ENCODE measurements at regions not wholly inside any gene's neighbourhood (a gene's known extent, or its start where the extent isn't known, plus 50 kb on each side); places are given as distances from the start of the nearest gene placed in this dataset.

- 69% methylated on average over 1 of the region's 1 CpG for WGBS
- no peak overlapping the region for H3K4me3 ChIP-seq (ENCODE audit: low read depth, low read length)
- no peak for DNase-seq (ENCODE audit: extremely low spot score)
- H3K36me3 ChIP-seq (ENCODE audit: insufficient read depth) = no peaks in the 10 kb centered on the region
- H3K27ac ChIP-seq (ENCODE audit: low read depth) = no peak overlapping the region
- H3K4me1 ChIP-seq (ENCODE audit: insufficient read depth) = no peaks in the 10 kb centered on the region
These were observed 463.5 kb downstream of the MTX2 start for GRCh38 chr2:176732780-176733179.

- H3K27ac ChIP-seq (ENCODE audit: low read depth) = no peak overlapping the region
- DNase-seq (ENCODE audit: extremely low spot score) = no peak
- 77% methylated on average over 3 of the region's 3 CpGs for WGBS
- no peaks in the 10 kb centered on the region for H3K36me3 ChIP-seq (ENCODE audit: insufficient read depth)
- H3K4me1 ChIP-seq (ENCODE audit: insufficient read depth) = no peaks in the 10 kb centered on the region
- H3K4me3 ChIP-seq (ENCODE audit: low read depth, low read length) = no peak overlapping the region
These were observed 464.6 kb downstream of the MTX2 start for GRCh38 chr2:176733698-176734430.

GRCh38 chr2:176734868-176735267 is 465.6 kb downstream of the MTX2 start:
- no peak overlapping the region for H3K27ac ChIP-seq (ENCODE audit: low read depth)
- no peaks in the 10 kb centered on the region for H3K4me1 ChIP-seq (ENCODE audit: insufficient read depth)
- WGBS = 83% methylated on average over 5 of the region's 5 CpGs
- DNase-seq (ENCODE audit: extremely low spot score) = no peak
- H3K36me3 ChIP-seq (ENCODE audit: insufficient read depth) = no peaks in the 10 kb centered on the region
- H3K4me3 ChIP-seq (ENCODE audit: low read depth, low read length) = no peak overlapping the region

- no peaks in the 10 kb centered on the region for H3K4me1 ChIP-seq (ENCODE audit: insufficient read depth)
- 72% methylated on average over 1 of the region's 1 CpG for WGBS
- no peak overlapping the region for H3K27ac ChIP-seq (ENCODE audit: low read depth)
These were observed 470.3 kb upstream of the HNRNPA3 start for GRCh38 chr2:176742271-176742670.

GRCh38 chr2:176743671-176744070 is 468.9 kb upstream of the HNRNPA3 start:
- H3K36me3 ChIP-seq (ENCODE audit: insufficient read depth) = no peaks in the 10 kb centered on the region
- no peak for DNase-seq (ENCODE audit: extremely low spot score)
- H3K4me1 ChIP-seq (ENCODE audit: insufficient read depth) = no peaks in the 10 kb centered on the region
- no peak overlapping the region for H3K27ac ChIP-seq (ENCODE audit: low read depth)
- 59% methylated on average over 3 of the region's 3 CpGs for WGBS
- no peak overlapping the region for H3K4me3 ChIP-seq (ENCODE audit: low read depth, low read length)

More at GRCh38 chr2:176742271-176742670, 470.3 kb upstream of the HNRNPA3 start:
- H3K36me3 ChIP-seq (ENCODE audit: insufficient read depth) = no peaks in the 10 kb centered on the region
- no peak for DNase-seq (ENCODE audit: extremely low spot score)
- no peak overlapping the region for H3K4me3 ChIP-seq (ENCODE audit: low read depth, low read length)

- Histone ChIP-seq H3K36me3 (ENCODE audit: insufficient read depth) (no peaks in the 10 kb centered on the region), H3K27ac (ENCODE audit: low read depth) (no peak overlapping the region), H3K4me1 (ENCODE audit: insufficient read depth) (no peaks in the 10 kb centered on the region), H3K4me3 (ENCODE audit: low read depth, low read length) (no peak overlapping the region)
- DNase-seq (ENCODE audit: extremely low spot score) = no peak
- 29% methylated on average over 4 of the region's 4 CpGs for WGBS
These were observed 468.4 kb upstream of the HNRNPA3 start for GRCh38 chr2:176744146-176744545.

GRCh38 chr2:176745543-176746200 is 466.9 kb upstream of the HNRNPA3 start:
- DNase-seq (ENCODE audit: extremely low spot score) = no peak
- Histone ChIP-seq H3K27ac (ENCODE audit: low read depth) (no peak overlapping the region), H3K4me3 (ENCODE audit: low read depth, low read length) (no peak overlapping the region), H3K4me1 (ENCODE audit: insufficient read depth) (no peaks in the 10 kb centered on the region), H3K36me3 (ENCODE audit: insufficient read depth) (no peaks in the 10 kb centered on the region)
- 90% methylated on average over 8 of the region's 8 CpGs for WGBS

GRCh38 chr2:176746411-176746810 is 466.2 kb upstream of the HNRNPA3 start:
- H3K4me3 ChIP-seq (ENCODE audit: low read depth, low read length) = no peak overlapping the region
- no peaks in the 10 kb centered on the region for H3K4me1 ChIP-seq (ENCODE audit: insufficient read depth)
- no peaks in the 10 kb centered on the region for H3K36me3 ChIP-seq (ENCODE audit: insufficient read depth)
- no peak overlapping the region for H3K27ac ChIP-seq (ENCODE audit: low read depth)
- WGBS = 82% methylated on average over 7 of the region's 7 CpGs
- DNase-seq (ENCODE audit: extremely low spot score) = no peak

GRCh38 chr2:176747506-176747905 is 465.1 kb upstream of the HNRNPA3 start:
- 31% methylated on average over 4 of the region's 4 CpGs for WGBS
- Histone ChIP-seq H3K36me3 (ENCODE audit: insufficient read depth) (no peaks in the 10 kb centered on the region), H3K4me3 (ENCODE audit: low read depth, low read length) (no peak overlapping the region), H3K4me1 (ENCODE audit: insufficient read depth) (no peaks in the 10 kb centered on the region), H3K27ac (ENCODE audit: low read depth) (no peak overlapping the region)
- DNase-seq (ENCODE audit: extremely low spot score) = no peak

GRCh38 chr2:176747928-176748327 is 464.7 kb upstream of the HNRNPA3 start:
- H3K27ac ChIP-seq (ENCODE audit: low read depth) = no peak overlapping the region
- no peak overlapping the region for H3K4me3 ChIP-seq (ENCODE audit: low read depth, low read length)
- WGBS = 26% methylated on average over 4 of the region's 4 CpGs
- DNase-seq (ENCODE audit: extremely low spot score) = no peak
- no peaks in the 10 kb centered on the region for H3K4me1 ChIP-seq (ENCODE audit: insufficient read depth)
- no peaks in the 10 kb centered on the region for H3K36me3 ChIP-seq (ENCODE audit: insufficient read depth)

- Histone ChIP-seq H3K27ac (ENCODE audit: low read depth) (no peak overlapping the region), H3K36me3 (ENCODE audit: insufficient read depth) (no peaks in the 10 kb centered on the region), H3K4me1 (ENCODE audit: insufficient read depth) (no peaks in the 10 kb centered on the region), H3K4me3 (ENCODE audit: low read depth, low read length) (no peak overlapping the region)
- WGBS = 22% methylated on average over 2 of the region's 2 CpGs
- no peak for DNase-seq (ENCODE audit: extremely low spot score)
These were observed 463.9 kb upstream of the HNRNPA3 start for GRCh38 chr2:176748662-176749061.

- Histone ChIP-seq H3K4me3 (ENCODE audit: low read depth, low read length) (no peak overlapping the region), H3K36me3 (ENCODE audit: insufficient read depth) (no peaks in the 10 kb centered on the region), H3K4me1 (ENCODE audit: insufficient read depth) (no peaks in the 10 kb centered on the region), H3K27ac (ENCODE audit: low read depth) (no peak overlapping the region)
- no peak for DNase-seq (ENCODE audit: extremely low spot score)
- 59% methylated on average over 6 of the region's 6 CpGs for WGBS
These were observed 461.0 kb upstream of the HNRNPA3 start for GRCh38 chr2:176751314-176752227.

- no peaks in the 10 kb centered on the region for H3K36me3 ChIP-seq (ENCODE audit: insufficient read depth)
- no peak overlapping the region for H3K4me3 ChIP-seq (ENCODE audit: low read depth, low read length)
- DNase-seq (ENCODE audit: extremely low spot score) = no peak
- no peaks in the 10 kb centered on the region for H3K4me1 ChIP-seq (ENCODE audit: insufficient read depth)
- 95% methylated on average over 1 of the region's 1 CpG for WGBS
- H3K27ac ChIP-seq (ENCODE audit: low read depth) = no peak overlapping the region
These were observed 460.3 kb upstream of the HNRNPA3 start for GRCh38 chr2:176752295-176752694.

Data from urinary bladder (tissue), 3 donors.